ENCODE measurements at regions not wholly inside any gene's neighbourhood (a gene's known extent, or its start where the extent isn't known, plus 50 kb on each side); places are given as distances from the start of the nearest gene placed in this dataset.

GRCh38 chr3:193080821-193081365, 160.1 kb upstream of the PLAAT1 start:
- no peak for DNase-seq (ENCODE audit: low read depth in 1 of 2, low spot score in 1 of 2)
- no peak overlapping the region for H3K27ac ChIP-seq (replicated peaks)
- H3K27me3 ChIP-seq (ENCODE audit: insufficient read depth, poor library complexity, severe bottlenecking) = no peaks in the 10 kb centered on the region
- TF ChIP-seq POLR2AphosphoS5 (IDR thresholded peaks at IDR 0.05; ENCODE audit: low read depth) = no peak
- TF ChIP-seq, protein P1, sequence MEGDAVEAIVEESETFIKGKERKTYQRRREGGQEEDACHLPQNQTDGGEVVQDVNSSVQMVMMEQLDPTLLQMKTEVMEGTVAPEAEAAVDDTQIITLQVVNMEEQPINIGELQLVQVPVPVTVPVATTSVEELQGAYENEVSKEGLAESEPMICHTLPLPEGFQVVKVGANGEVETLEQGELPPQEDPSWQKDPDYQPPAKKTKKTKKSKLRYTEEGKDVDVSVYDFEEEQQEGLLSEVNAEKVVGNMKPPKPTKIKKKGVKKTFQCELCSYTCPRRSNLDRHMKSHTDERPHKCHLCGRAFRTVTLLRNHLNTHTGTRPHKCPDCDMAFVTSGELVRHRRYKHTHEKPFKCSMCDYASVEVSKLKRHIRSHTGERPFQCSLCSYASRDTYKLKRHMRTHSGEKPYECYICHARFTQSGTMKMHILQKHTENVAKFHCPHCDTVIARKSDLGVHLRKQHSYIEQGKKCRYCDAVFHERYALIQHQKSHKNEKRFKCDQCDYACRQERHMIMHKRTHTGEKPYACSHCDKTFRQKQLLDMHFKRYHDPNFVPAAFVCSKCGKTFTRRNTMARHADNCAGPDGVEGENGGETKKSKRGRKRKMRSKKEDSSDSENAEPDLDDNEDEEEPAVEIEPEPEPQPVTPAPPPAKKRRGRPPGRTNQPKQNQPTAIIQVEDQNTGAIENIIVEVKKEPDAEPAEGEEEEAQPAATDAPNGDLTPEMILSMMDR (IDR thresholded peaks at IDR 0.05; ENCODE audit: insufficient read depth, low read length) = no peak
- TF ChIP-seq, protein P2, sequence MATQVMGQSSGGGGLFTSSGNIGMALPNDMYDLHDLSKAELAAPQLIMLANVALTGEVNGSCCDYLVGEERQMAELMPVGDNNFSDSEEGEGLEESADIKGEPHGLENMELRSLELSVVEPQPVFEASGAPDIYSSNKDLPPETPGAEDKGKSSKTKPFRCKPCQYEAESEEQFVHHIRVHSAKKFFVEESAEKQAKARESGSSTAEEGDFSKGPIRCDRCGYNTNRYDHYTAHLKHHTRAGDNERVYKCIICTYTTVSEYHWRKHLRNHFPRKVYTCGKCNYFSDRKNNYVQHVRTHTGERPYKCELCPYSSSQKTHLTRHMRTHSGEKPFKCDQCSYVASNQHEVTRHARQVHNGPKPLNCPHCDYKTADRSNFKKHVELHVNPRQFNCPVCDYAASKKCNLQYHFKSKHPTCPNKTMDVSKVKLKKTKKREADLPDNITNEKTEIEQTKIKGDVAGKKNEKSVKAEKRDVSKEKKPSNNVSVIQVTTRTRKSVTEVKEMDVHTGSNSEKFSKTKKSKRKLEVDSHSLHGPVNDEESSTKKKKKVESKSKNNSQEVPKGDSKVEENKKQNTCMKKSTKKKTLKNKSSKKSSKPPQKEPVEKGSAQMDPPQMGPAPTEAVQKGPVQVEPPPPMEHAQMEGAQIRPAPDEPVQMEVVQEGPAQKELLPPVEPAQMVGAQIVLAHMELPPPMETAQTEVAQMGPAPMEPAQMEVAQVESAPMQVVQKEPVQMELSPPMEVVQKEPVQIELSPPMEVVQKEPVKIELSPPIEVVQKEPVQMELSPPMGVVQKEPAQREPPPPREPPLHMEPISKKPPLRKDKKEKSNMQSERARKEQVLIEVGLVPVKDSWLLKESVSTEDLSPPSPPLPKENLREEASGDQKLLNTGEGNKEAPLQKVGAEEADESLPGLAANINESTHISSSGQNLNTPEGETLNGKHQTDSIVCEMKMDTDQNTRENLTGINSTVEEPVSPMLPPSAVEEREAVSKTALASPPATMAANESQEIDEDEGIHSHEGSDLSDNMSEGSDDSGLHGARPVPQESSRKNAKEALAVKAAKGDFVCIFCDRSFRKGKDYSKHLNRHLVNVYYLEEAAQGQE (IDR thresholded peaks at IDR 0.05; ENCODE audit: insufficient replicate concordance, low read depth) = no peak
- TF ChIP-seq GABPA (IDR thresholded peaks at IDR 0.05; ENCODE audit: low read depth) = no peak
- no peak for TF ChIP-seq SPI1 (IDR thresholded peaks at IDR 0.05; ENCODE audit: borderline replicate concordance, low read depth)
- no peak overlapping the region for H3K4me3 ChIP-seq (replicated peaks; ENCODE audit: insufficient read depth, low read length)

DNA sequence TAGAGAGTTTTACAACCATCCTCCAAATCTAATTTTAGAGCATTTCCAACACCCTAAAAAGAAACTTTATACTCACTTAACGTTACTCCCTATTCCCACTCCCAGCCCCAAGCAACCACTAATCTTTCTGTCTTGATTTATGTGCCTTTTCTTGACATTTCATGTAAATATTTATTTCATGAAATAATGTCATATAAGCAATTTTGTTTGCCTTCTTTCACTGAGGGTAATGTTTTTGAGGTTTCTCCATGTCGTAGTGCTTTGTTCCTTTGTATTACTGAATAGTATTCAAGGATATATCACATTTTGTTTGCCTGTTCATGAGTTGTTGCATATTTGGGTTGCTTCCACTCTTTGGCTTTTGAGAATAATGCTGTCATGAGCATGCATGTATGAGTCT, 155.4 kb upstream of the PLAAT1 start:
- no peak overlapping the region for H3K27ac ChIP-seq (replicated peaks)
- no peaks in the 10 kb centered on the region for H3K27me3 ChIP-seq (ENCODE audit: insufficient read depth, poor library complexity, severe bottlenecking)
- no peak for DNase-seq (ENCODE audit: low read depth in 1 of 2, low spot score in 1 of 2)
- TF ChIP-seq POLR2AphosphoS5 (IDR thresholded peaks at IDR 0.05; ENCODE audit: low read depth) (no peak), SPI1 (IDR thresholded peaks at IDR 0.05; ENCODE audit: borderline replicate concordance, low read depth) (no peak), GABPA (IDR thresholded peaks at IDR 0.05; ENCODE audit: low read depth) (no peak)
- TF ChIP-seq, protein P2 (IDR thresholded peaks at IDR 0.05; ENCODE audit: insufficient replicate concordance, low read depth) = no peak
- TF ChIP-seq, protein P1 (IDR thresholded peaks at IDR 0.05; ENCODE audit: insufficient read depth, low read length) = no peak
- H3K4me3 ChIP-seq (replicated peaks; ENCODE audit: insufficient read depth, low read length) = no peak overlapping the region

GRCh38 chr3:193086681-193087080, 154.3 kb upstream of the PLAAT1 start:
- no peak overlapping the region for H3K27ac ChIP-seq (replicated peaks)
- H3K27me3 ChIP-seq (ENCODE audit: insufficient read depth, poor library complexity, severe bottlenecking) = no peaks in the 10 kb centered on the region
- TF ChIP-seq POLR2AphosphoS5 (IDR thresholded peaks at IDR 0.05; ENCODE audit: low read depth) (no peak), GABPA (IDR thresholded peaks at IDR 0.05; ENCODE audit: low read depth) (no peak), SPI1 (IDR thresholded peaks at IDR 0.05; ENCODE audit: borderline replicate concordance, low read depth) (no peak)
- TF ChIP-seq, protein P1 (IDR thresholded peaks at IDR 0.05; ENCODE audit: insufficient read depth, low read length) = no peak
- TF ChIP-seq, protein P2 (IDR thresholded peaks at IDR 0.05; ENCODE audit: insufficient replicate concordance, low read depth) = no peak
- no peak overlapping the region for H3K4me3 ChIP-seq (replicated peaks; ENCODE audit: insufficient read depth, low read length)
- no peak for DNase-seq (ENCODE audit: low read depth in 1 of 2, low spot score in 1 of 2)
